Esophagus muscularis mucosa (tissue), 3 donors: ENCODE measurements at regions not wholly inside any gene's neighbourhood (a gene's known extent, or its start where the extent isn't known, plus 50 kb on each side); places are given as distances from the start of the nearest gene placed in this dataset.

ENCODE experiments used
- CTCF ChIP-seq, 3 experiments: fragments of 200-600 bp in 2 of 3; fragments of 450-650 bp in 1 of 3; sonication (generic) in 2 of 3; IDR thresholded peaks; one replicate each; pipeline ENCODE4 v1.5.1; 2017 to 2019; ENCODE audit warnings: antibody characterized with exemption in 3 of 3, mild to moderate bottlenecking in 2 of 3, moderate library complexity in 1 of 3
- POLR2A ChIP-seq: fragments of 450-650 bp; IDR thresholded peaks from one replicate; pipeline ENCODE4 v1.6.1; 2017; ENCODE audit warnings: antibody characterized with exemption, moderate library complexity, mild to moderate bottlenecking, low read depth

- no peak for TF ChIP-seq CTCF (IDR thresholded peaks at IDR 0.05)
- TF ChIP-seq POLR2A, result no peak
Measured at GRCh38 chr7:31211281-31211680, 129.2 kb downstream of the NEUROD6 start.
